ENCODE measurements at regions not wholly inside any gene's neighbourhood (a gene's known extent, or its start where the extent isn't known, plus 50 kb on each side); places are given as distances from the start of the nearest gene placed in this dataset.

GRCh38 chr11:122004446-122004845 is 111.6 kb downstream of the BLID start:
- Mint-ChIP-seq H3K36me3 (no peaks in the 10 kb centered on the region), H3K9me3 (no peaks in the 10 kb centered on the region), H3K27ac (no peak overlapping the region), H3K4me1 (no peaks in the 10 kb centered on the region), H3K4me3 (no peak overlapping the region), H3K27me3 (ENCODE audit: insufficient read depth, low read depth) (no peaks in the 10 kb centered on the region)
- H3K4me2 ChIP-seq: no peak overlapping the region
- TF ChIP-seq CTCF (IDR thresholded peaks at IDR 0.05) (no peak), EZH2phosphoT487 (IDR thresholded peaks at IDR 0.05) (no peak), EZH2 (IDR thresholded peaks at IDR 0.05) (no peak)
- H3K27me3 ChIP-seq: no peaks in the 10 kb centered on the region
- H3K4me1 ChIP-seq: no peaks in the 10 kb centered on the region
- no peaks in the 10 kb centered on the region for H4K20me1 ChIP-seq (ENCODE audit: low read depth)
- H3K4me3 ChIP-seq: no peak overlapping the region
- H3K9ac ChIP-seq: no peak overlapping the region
- H3K27ac ChIP-seq: no peak overlapping the region
- H3K36me3 ChIP-seq: no peaks in the 10 kb centered on the region
- no peaks in the 10 kb centered on the region for H3K79me2 ChIP-seq (ENCODE audit: low read depth)
- no peaks in the 10 kb centered on the region for H3F3A ChIP-seq (ENCODE audit: low read depth)
- no peaks in the 10 kb centered on the region for H3K9me3 ChIP-seq (ENCODE audit: low read depth)
- H2AFZ ChIP-seq (replicated peaks): no peak overlapping the region
- DNase-seq (ENCODE audit: low spot score): no peak

GRCh38 chr11:122002926-122003325 is 113.1 kb downstream of the BLID start:
- H3K4me2 ChIP-seq: no peak overlapping the region
- no peaks in the 10 kb centered on the region for H3F3A ChIP-seq (ENCODE audit: low read depth)
- H3K9ac ChIP-seq: no peak overlapping the region
- no peaks in the 10 kb centered on the region for H3K4me1 ChIP-seq
- no peaks in the 10 kb centered on the region for H3K79me2 ChIP-seq (ENCODE audit: low read depth)
- no peaks in the 10 kb centered on the region for H4K20me1 ChIP-seq (ENCODE audit: low read depth)
- H3K36me3 ChIP-seq: no peaks in the 10 kb centered on the region
- no peaks in the 10 kb centered on the region for H3K27me3 ChIP-seq
- H3K27me3 Mint-ChIP-seq (ENCODE audit: insufficient read depth, low read depth): no peaks in the 10 kb centered on the region
- no peaks in the 10 kb centered on the region for H3K4me1 Mint-ChIP-seq
- H3K4me3 ChIP-seq: no peak overlapping the region
- no peaks in the 10 kb centered on the region for H3K36me3 Mint-ChIP-seq
- H3K9me3 Mint-ChIP-seq: no peaks in the 10 kb centered on the region
- no peak overlapping the region for H3K27ac Mint-ChIP-seq
- H3K27ac ChIP-seq: no peak overlapping the region
- no peak for TF ChIP-seq EZH2phosphoT487 (IDR thresholded peaks at IDR 0.05)
- TF ChIP-seq EZH2 (IDR thresholded peaks at IDR 0.05): no peak
- TF ChIP-seq CTCF (IDR thresholded peaks at IDR 0.05): no peak
- no peaks in the 10 kb centered on the region for H3K9me3 ChIP-seq (ENCODE audit: low read depth)
- H3K4me3 Mint-ChIP-seq: no peak overlapping the region
- DNase-seq (ENCODE audit: low spot score): no peak
- H2AFZ ChIP-seq (replicated peaks): no peak overlapping the region

GRCh38 chr11:122002047-122002446 is 114.0 kb downstream of the BLID start:
- Histone ChIP-seq H3K9me3 (ENCODE audit: low read depth) (no peaks in the 10 kb centered on the region), H3K79me2 (ENCODE audit: low read depth) (no peaks in the 10 kb centered on the region), H3K4me1 (no peaks in the 10 kb centered on the region), H3K9ac (no peak overlapping the region), H3K27ac (no peak overlapping the region), H3K4me2 (no peak overlapping the region), H3F3A (ENCODE audit: low read depth) (no peaks in the 10 kb centered on the region), H3K27me3 (no peaks in the 10 kb centered on the region), H3K36me3 (no peaks in the 10 kb centered on the region), H3K4me3 (no peak overlapping the region), H2AFZ (replicated peaks) (no peak overlapping the region), H4K20me1 (ENCODE audit: low read depth) (no peaks in the 10 kb centered on the region)
- Mint-ChIP-seq H3K9me3 (no peaks in the 10 kb centered on the region), H3K4me1 (no peaks in the 10 kb centered on the region), H3K27me3 (ENCODE audit: insufficient read depth, low read depth) (no peaks in the 10 kb centered on the region), H3K4me3 (no peak overlapping the region), H3K36me3 (no peaks in the 10 kb centered on the region), H3K27ac (no peak overlapping the region)
- DNase-seq (ENCODE audit: low spot score): no peak
- no peak for TF ChIP-seq CTCF (IDR thresholded peaks at IDR 0.05)
- no peak for TF ChIP-seq EZH2phosphoT487 (IDR thresholded peaks at IDR 0.05)
- no peak for TF ChIP-seq EZH2 (IDR thresholded peaks at IDR 0.05)

- H3K36me3 ChIP-seq: no peaks in the 10 kb centered on the region
- Mint-ChIP-seq H3K36me3 (no peaks in the 10 kb centered on the region), H3K27me3 (ENCODE audit: insufficient read depth, low read depth) (no peaks in the 10 kb centered on the region), H3K9me3 (peaks cover 4% of the 10 kb centered on the region), H3K27ac (no peak overlapping the region), H3K4me1 (no peaks in the 10 kb centered on the region), H3K4me3 (no peak overlapping the region)
- H3K79me2 ChIP-seq (ENCODE audit: low read depth): no peaks in the 10 kb centered on the region
- H3K27me3 ChIP-seq: no peaks in the 10 kb centered on the region
- no peak overlapping the region for H2AFZ ChIP-seq (replicated peaks)
- no peak overlapping the region for H3K4me3 ChIP-seq
- no peaks in the 10 kb centered on the region for H4K20me1 ChIP-seq (ENCODE audit: low read depth)
- H3K9ac ChIP-seq: no peak overlapping the region
- H3K4me2 ChIP-seq: no peak overlapping the region
- no peak for DNase-seq (ENCODE audit: low spot score)
- no peaks in the 10 kb centered on the region for H3K4me1 ChIP-seq
- no peaks in the 10 kb centered on the region for H3F3A ChIP-seq (ENCODE audit: low read depth)
- no peak overlapping the region for H3K27ac ChIP-seq
- TF ChIP-seq EZH2phosphoT487 (IDR thresholded peaks at IDR 0.05): no peak
- no peak for TF ChIP-seq EZH2 (IDR thresholded peaks at IDR 0.05)
- no peak for TF ChIP-seq CTCF (IDR thresholded peaks at IDR 0.05)
- H3K9me3 ChIP-seq (ENCODE audit: low read depth): no peaks in the 10 kb centered on the region
Observed at GRCh38 chr11:121999651-122000050, 116.4 kb downstream of the BLID start.
